ENCODE measurements at regions not wholly inside any gene's neighbourhood (a gene's known extent, or its start where the extent isn't known, plus 50 kb on each side); places are given as distances from the start of the nearest gene placed in this dataset.

GRCh38 chr14:87800216-87800615, 192.8 kb downstream of the GALC start:
- Histone ChIP-seq H3K4me3 (IDR thresholded peaks at IDR 0.05; ENCODE audit: insufficient read depth, low read depth, low read length) (no peak overlapping the region), H3K79me2 (ENCODE audit: insufficient read depth, low read depth) (no peaks in the 10 kb centered on the region), H3K27ac (no peak overlapping the region), H3K9ac (no peak overlapping the region), H3K4me2 (no peak overlapping the region), H3K4me1 (ENCODE audit: low read depth, poor library complexity, severe bottlenecking) (no peaks in the 10 kb centered on the region), H3K27me3 (ENCODE audit: insufficient read depth, low read depth) (no peaks in the 10 kb centered on the region), H4K20me1 (ENCODE audit: insufficient read depth) (no peaks in the 10 kb centered on the region), H2AFZ (ENCODE audit: low read depth) (no peak overlapping the region), H3K36me3 (ENCODE audit: insufficient read depth) (no peaks in the 10 kb centered on the region)
- no peak for TF ChIP-seq CTCF (conservative IDR thresholded peaks at IDR 0.05; ENCODE audit: low read depth, low read length)

GRCh38 chr14:87799400-87799799, 193.6 kb downstream of the GALC start:
- no peak overlapping the region for H3K4me3 ChIP-seq (IDR thresholded peaks at IDR 0.05; ENCODE audit: insufficient read depth, low read depth, low read length)
- no peak overlapping the region for H3K4me2 ChIP-seq
- no peaks in the 10 kb centered on the region for H3K4me1 ChIP-seq (ENCODE audit: low read depth, poor library complexity, severe bottlenecking)
- H3K79me2 ChIP-seq (ENCODE audit: insufficient read depth, low read depth), result no peaks in the 10 kb centered on the region
- no peaks in the 10 kb centered on the region for H4K20me1 ChIP-seq (ENCODE audit: insufficient read depth)
- no peak overlapping the region for H3K27ac ChIP-seq
- no peaks in the 10 kb centered on the region for H3K27me3 ChIP-seq (ENCODE audit: insufficient read depth, low read depth)
- no peak overlapping the region for H2AFZ ChIP-seq (ENCODE audit: low read depth)
- no peak for TF ChIP-seq CTCF (conservative IDR thresholded peaks at IDR 0.05; ENCODE audit: low read depth, low read length)
- H3K36me3 ChIP-seq (ENCODE audit: insufficient read depth), result no peaks in the 10 kb centered on the region
- no peak overlapping the region for H3K9ac ChIP-seq

GRCh38 chr14:87797001-87797400, 196.0 kb downstream of the GALC start:
- no peak overlapping the region for H2AFZ ChIP-seq (ENCODE audit: low read depth)
- no peak for TF ChIP-seq CTCF (conservative IDR thresholded peaks at IDR 0.05; ENCODE audit: low read depth, low read length)
- H3K79me2 ChIP-seq (ENCODE audit: insufficient read depth, low read depth), result no peaks in the 10 kb centered on the region
- H4K20me1 ChIP-seq (ENCODE audit: insufficient read depth), result no peaks in the 10 kb centered on the region
- no peaks in the 10 kb centered on the region for H3K4me1 ChIP-seq (ENCODE audit: low read depth, poor library complexity, severe bottlenecking)
- no peak overlapping the region for H3K4me2 ChIP-seq
- no peak overlapping the region for H3K27ac ChIP-seq
- no peaks in the 10 kb centered on the region for H3K27me3 ChIP-seq (ENCODE audit: insufficient read depth, low read depth)
- no peak overlapping the region for H3K4me3 ChIP-seq (IDR thresholded peaks at IDR 0.05; ENCODE audit: insufficient read depth, low read depth, low read length)
- no peaks in the 10 kb centered on the region for H3K36me3 ChIP-seq (ENCODE audit: insufficient read depth)
- H3K9ac ChIP-seq, result no peak overlapping the region

- no peaks in the 10 kb centered on the region for H3K4me1 ChIP-seq (ENCODE audit: low read depth, poor library complexity, severe bottlenecking)
- H4K20me1 ChIP-seq (ENCODE audit: insufficient read depth), result no peaks in the 10 kb centered on the region
- no peak overlapping the region for H3K9ac ChIP-seq
- H3K27ac ChIP-seq, result no peak overlapping the region
- H3K4me2 ChIP-seq, result no peak overlapping the region
- no peaks in the 10 kb centered on the region for H3K36me3 ChIP-seq (ENCODE audit: insufficient read depth)
- no peaks in the 10 kb centered on the region for H3K79me2 ChIP-seq (ENCODE audit: insufficient read depth, low read depth)
- TF ChIP-seq CTCF (conservative IDR thresholded peaks at IDR 0.05; ENCODE audit: low read depth, low read length), result no peak
- no peak overlapping the region for H2AFZ ChIP-seq (ENCODE audit: low read depth)
- no peaks in the 10 kb centered on the region for H3K27me3 ChIP-seq (ENCODE audit: insufficient read depth, low read depth)
- no peak overlapping the region for H3K4me3 ChIP-seq (IDR thresholded peaks at IDR 0.05; ENCODE audit: insufficient read depth, low read depth, low read length)
These were observed 198.4 kb downstream of the GALC start for GRCh38 chr14:87794561-87794960.

- no peak for TF ChIP-seq CTCF (conservative IDR thresholded peaks at IDR 0.05; ENCODE audit: low read depth, low read length)
- no peaks in the 10 kb centered on the region for H3K79me2 ChIP-seq (ENCODE audit: insufficient read depth, low read depth)
- no peak overlapping the region for H3K27ac ChIP-seq
- H3K9ac ChIP-seq, result no peak overlapping the region
- H3K4me3 ChIP-seq (IDR thresholded peaks at IDR 0.05; ENCODE audit: insufficient read depth, low read depth, low read length), result no peak overlapping the region
- H2AFZ ChIP-seq (ENCODE audit: low read depth), result no peak overlapping the region
- no peaks in the 10 kb centered on the region for H3K4me1 ChIP-seq (ENCODE audit: low read depth, poor library complexity, severe bottlenecking)
- H3K27me3 ChIP-seq (ENCODE audit: insufficient read depth, low read depth), result no peaks in the 10 kb centered on the region
- no peaks in the 10 kb centered on the region for H4K20me1 ChIP-seq (ENCODE audit: insufficient read depth)
- H3K4me2 ChIP-seq, result no peak overlapping the region
- no peaks in the 10 kb centered on the region for H3K36me3 ChIP-seq (ENCODE audit: insufficient read depth)
These were observed 207.1 kb downstream of the GALC start for GRCh38 chr14:87785897-87786296.

Measured in KMS-11 (cell line).